ENCODE measurements at regions not wholly inside any gene's neighbourhood (a gene's known extent, or its start where the extent isn't known, plus 50 kb on each side); places are given as distances from the start of the nearest gene placed in this dataset.

- Histone ChIP-seq H3K36me3 (ENCODE audit: low read length) (no peaks in the 10 kb centered on the region), H3K9ac (ENCODE audit: low read length) (no peak overlapping the region), H3K79me2 (ENCODE audit: insufficient read depth, low read length) (no peaks in the 10 kb centered on the region), H3K4me2 (ENCODE audit: low read depth, low read length, poor library complexity, severe bottlenecking) (no peak overlapping the region), H3K9me2 (replicated peaks; ENCODE audit: insufficient read depth, low read length) (no peaks in the 10 kb centered on the region), H3K27me3 (ENCODE audit: low read length) (no peaks in the 10 kb centered on the region), H3F3A (ENCODE audit: insufficient read depth) (no peaks in the 10 kb centered on the region), H3K4me3 (ENCODE audit: insufficient read depth, low read length, poor library complexity, severe bottlenecking) (no peak overlapping the region), H2AFZ (ENCODE audit: low read depth, low read length, severe bottlenecking) (no peak overlapping the region), H3K27ac (ENCODE audit: low read depth, low read length) (no peak overlapping the region), H3K9me3 (ENCODE audit: insufficient read depth, low read length) (no peaks in the 10 kb centered on the region), H4K20me1 (ENCODE audit: low read depth, low read length) (no peaks in the 10 kb centered on the region)
- no peak for TF ChIP-seq EZH2phosphoT487 (conservative IDR thresholded peaks at IDR 0.05; ENCODE audit: low read length)
- TF ChIP-seq CTCF (IDR thresholded peaks at IDR 0.05; ENCODE audit: insufficient read depth, low read length, poor library complexity, severe bottlenecking), result no peak
Observed at GRCh38 chr7:144969787-144970186, 133.9 kb upstream of the TPK1 start.

GRCh38 chr7:144960763-144961162, 124.9 kb upstream of the TPK1 start:
- no peak overlapping the region for H3K27ac ChIP-seq (ENCODE audit: low read depth, low read length)
- no peak overlapping the region for H3K4me3 ChIP-seq (ENCODE audit: insufficient read depth, low read length, poor library complexity, severe bottlenecking)
- no peaks in the 10 kb centered on the region for H3K36me3 ChIP-seq (ENCODE audit: low read length)
- H4K20me1 ChIP-seq (ENCODE audit: low read depth, low read length), result no peaks in the 10 kb centered on the region
- no peak overlapping the region for H2AFZ ChIP-seq (ENCODE audit: low read depth, low read length, severe bottlenecking)
- TF ChIP-seq EZH2phosphoT487 (conservative IDR thresholded peaks at IDR 0.05; ENCODE audit: low read length), result no peak
- TF ChIP-seq CTCF (IDR thresholded peaks at IDR 0.05; ENCODE audit: insufficient read depth, low read length, poor library complexity, severe bottlenecking), result no peak
- no peak overlapping the region for H3K9ac ChIP-seq (ENCODE audit: low read length)
- H3K27me3 ChIP-seq (ENCODE audit: low read length), result no peaks in the 10 kb centered on the region
- no peaks in the 10 kb centered on the region for H3F3A ChIP-seq (ENCODE audit: insufficient read depth)
- no peaks in the 10 kb centered on the region for H3K9me3 ChIP-seq (ENCODE audit: insufficient read depth, low read length)
- no peaks in the 10 kb centered on the region for H3K9me2 ChIP-seq (replicated peaks; ENCODE audit: insufficient read depth, low read length)
- H3K79me2 ChIP-seq (ENCODE audit: insufficient read depth, low read length), result no peaks in the 10 kb centered on the region
- no peak overlapping the region for H3K4me2 ChIP-seq (ENCODE audit: low read depth, low read length, poor library complexity, severe bottlenecking)

- Histone ChIP-seq H3K9me3 (ENCODE audit: insufficient read depth, low read length) (no peaks in the 10 kb centered on the region), H3K4me3 (ENCODE audit: insufficient read depth, low read length, poor library complexity, severe bottlenecking) (no peak overlapping the region)
Observed at GRCh38 chr7:144957998-144958397, 122.1 kb upstream of the TPK1 start.

More at GRCh38 chr7:144957998-144958397, 122.1 kb upstream of the TPK1 start:
- no peak overlapping the region for H2AFZ ChIP-seq (ENCODE audit: low read depth, low read length, severe bottlenecking)
- H3K4me2 ChIP-seq (ENCODE audit: low read depth, low read length, poor library complexity, severe bottlenecking), result no peak overlapping the region
- no peaks in the 10 kb centered on the region for H3K27me3 ChIP-seq (ENCODE audit: low read length)
- no peaks in the 10 kb centered on the region for H3F3A ChIP-seq (ENCODE audit: insufficient read depth)
- TF ChIP-seq CTCF (IDR thresholded peaks at IDR 0.05; ENCODE audit: insufficient read depth, low read length, poor library complexity, severe bottlenecking), result no peak
- no peak for TF ChIP-seq EZH2phosphoT487 (conservative IDR thresholded peaks at IDR 0.05; ENCODE audit: low read length)
- no peak overlapping the region for H3K27ac ChIP-seq (ENCODE audit: low read depth, low read length)
- no peaks in the 10 kb centered on the region for H3K36me3 ChIP-seq (ENCODE audit: low read length)
- no peak overlapping the region for H3K9ac ChIP-seq (ENCODE audit: low read length)
- no peaks in the 10 kb centered on the region for H3K9me2 ChIP-seq (replicated peaks; ENCODE audit: insufficient read depth, low read length)
- no peaks in the 10 kb centered on the region for H4K20me1 ChIP-seq (ENCODE audit: low read depth, low read length)
- no peaks in the 10 kb centered on the region for H3K79me2 ChIP-seq (ENCODE audit: insufficient read depth, low read length)

Data from SU-DHL-6 (cell line).